Breast epithelium (tissue), 4 donors: ENCODE measurements at regions not wholly inside any gene's neighbourhood (a gene's known extent, or its start where the extent isn't known, plus 50 kb on each side); places are given as distances from the start of the nearest gene placed in this dataset.

Experiments
- DNase-seq, 2 donors: peaks; one replicate each; pipeline ENCODE4 v3.0.0-alpha.2; 2019; ENCODE audit warnings: low spot score in 2 of 2
- H3K27ac ChIP-seq, 2 donors: fragments of 200-600 bp; sonication (generic) in 1 of 2; one replicate each; pipeline ENCODE4 v1.5.1; 2016 to 2019; ENCODE audit warnings: mild to moderate bottlenecking in 1 of 2
- H3K27me3 ChIP-seq, 2 donors: fragments of 200-600 bp; sonication (generic) in 1 of 2; one replicate each; pipeline versions ENCODE4 v1.5.1 to v1.6.0; 2017 to 2019; ENCODE audit warnings: control low read depth in 1 of 2, mild to moderate bottlenecking in 1 of 2
- H3K36me3 ChIP-seq: fragments of 200-600 bp; one replicate; pipeline ENCODE4 v1.5.1; 2019
- H3K4me1 ChIP-seq, 2 donors: fragments of 200-600 bp; sonication (generic); one replicate each; pipeline ENCODE4 v1.5.1; 2016 to 2019; ENCODE audit warnings: control low read depth in 1 of 2
- H3K4me3 ChIP-seq, 3 donors: fragments of 200-600 bp; sonication (generic); 1 replicate in 2 of 3; 2 replicates in 1 of 3; pipeline ENCODE4 v1.5.1; 2016 to 2019; ENCODE audit warnings: mild to moderate bottlenecking in 3 of 3, moderate library complexity in 2 of 3
- H3K9me3 ChIP-seq, 2 donors: fragments of 200-600 bp; sonication (generic) in 1 of 2; one replicate each; pipeline ENCODE4 v1.5.1; 2016 to 2019; ENCODE audit warnings: control low read depth in 1 of 2
- POLR2A ChIP-seq: fragments of 450-650 bp; IDR thresholded peaks from one replicate; pipeline ENCODE4 v1.6.1; 2016; ENCODE audit warnings: antibody characterized with exemption, mild to moderate bottlenecking, moderate library complexity
- POLR2AphosphoS5 ChIP-seq, 3 donors: sonication (generic); formaldehyde crosslinking; IDR thresholded peaks; one replicate each; pipeline ENCODE4 v1.6.1; 2017; ENCODE audit warnings: antibody characterized with exemption in 3 of 3
- intact Hi-C: fragments of 100-400 bp; cut with DNase I; formaldehyde crosslinking; loops from one replicate; pipeline ENCODE4 v1.15.1; 2023; ENCODE audit warnings: low total_unique reads
- TF ChIP-seq, protein P1 (sequence below), 3 donors: fragments of 450-650 bp; IDR thresholded peaks; one replicate each; pipeline ENCODE4 v1.5.1; 2016 to 2017; ENCODE audit warnings: antibody characterized with exemption in 3 of 3, mild to moderate bottlenecking in 3 of 3, moderate library complexity in 3 of 3

DNA sequence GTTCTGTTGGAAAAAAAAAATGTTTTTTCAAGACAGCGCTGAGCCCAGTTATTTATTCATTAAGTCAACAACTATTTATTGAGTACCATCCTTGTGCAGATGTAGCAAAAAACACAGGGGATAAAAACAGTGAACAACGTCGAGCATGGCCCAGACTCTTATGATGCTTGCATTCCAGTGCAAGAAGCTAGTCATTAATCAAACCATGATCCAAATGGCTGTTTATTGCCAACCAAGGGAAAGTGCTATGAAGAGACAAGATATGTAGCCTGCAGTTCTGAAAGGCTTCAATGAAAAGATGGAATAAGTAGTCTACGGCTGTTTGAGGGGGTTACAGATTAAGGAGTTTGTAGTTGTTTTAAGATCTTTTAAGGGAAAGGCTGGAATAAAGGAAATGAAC lies 262.3 kb downstream of the NEBL start:
- no peak for TF ChIP-seq POLR2AphosphoS5 (IDR thresholded peaks at IDR 0.05)
- TF ChIP-seq, protein P1, sequence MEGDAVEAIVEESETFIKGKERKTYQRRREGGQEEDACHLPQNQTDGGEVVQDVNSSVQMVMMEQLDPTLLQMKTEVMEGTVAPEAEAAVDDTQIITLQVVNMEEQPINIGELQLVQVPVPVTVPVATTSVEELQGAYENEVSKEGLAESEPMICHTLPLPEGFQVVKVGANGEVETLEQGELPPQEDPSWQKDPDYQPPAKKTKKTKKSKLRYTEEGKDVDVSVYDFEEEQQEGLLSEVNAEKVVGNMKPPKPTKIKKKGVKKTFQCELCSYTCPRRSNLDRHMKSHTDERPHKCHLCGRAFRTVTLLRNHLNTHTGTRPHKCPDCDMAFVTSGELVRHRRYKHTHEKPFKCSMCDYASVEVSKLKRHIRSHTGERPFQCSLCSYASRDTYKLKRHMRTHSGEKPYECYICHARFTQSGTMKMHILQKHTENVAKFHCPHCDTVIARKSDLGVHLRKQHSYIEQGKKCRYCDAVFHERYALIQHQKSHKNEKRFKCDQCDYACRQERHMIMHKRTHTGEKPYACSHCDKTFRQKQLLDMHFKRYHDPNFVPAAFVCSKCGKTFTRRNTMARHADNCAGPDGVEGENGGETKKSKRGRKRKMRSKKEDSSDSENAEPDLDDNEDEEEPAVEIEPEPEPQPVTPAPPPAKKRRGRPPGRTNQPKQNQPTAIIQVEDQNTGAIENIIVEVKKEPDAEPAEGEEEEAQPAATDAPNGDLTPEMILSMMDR (IDR thresholded peaks at IDR 0.05): no peak
- H3K27me3 ChIP-seq: no peaks in the 10 kb centered on the region
- no peak overlapping the region for H3K27ac ChIP-seq
- no peaks in the 10 kb centered on the region for H3K4me1 ChIP-seq
- intact Hi-C loops: no loop called here
- H3K4me3 ChIP-seq: no peak overlapping the region
- no peaks in the 10 kb centered on the region for H3K9me3 ChIP-seq
- H3K36me3 ChIP-seq: no peaks in the 10 kb centered on the region
- no peak for DNase-seq

DNA sequence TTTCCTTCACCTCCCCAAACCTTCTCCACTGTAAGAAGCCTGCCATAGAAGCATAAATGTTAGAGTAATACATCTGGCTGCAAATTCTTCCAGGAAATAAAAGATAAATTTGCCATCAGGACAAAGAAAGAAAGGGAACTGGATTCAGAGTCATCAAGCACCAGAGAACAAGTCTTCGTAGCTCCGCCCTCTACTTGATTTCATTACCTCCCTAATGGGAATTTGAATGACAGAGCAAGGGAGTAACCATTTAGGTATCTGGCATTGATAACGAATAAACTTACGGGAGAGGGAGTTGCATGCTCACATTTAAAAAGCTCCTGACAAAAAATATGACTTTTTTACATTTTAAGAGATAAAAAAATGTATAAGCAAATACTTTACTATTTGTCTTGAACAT lies 263.4 kb downstream of the NEBL start:
- no peaks in the 10 kb centered on the region for H3K36me3 ChIP-seq
- H3K27ac ChIP-seq: no peak overlapping the region
- H3K4me3 ChIP-seq: no peak overlapping the region
- H3K4me1 ChIP-seq: no peaks in the 10 kb centered on the region
- TF ChIP-seq POLR2A (no peak), POLR2AphosphoS5 (IDR thresholded peaks at IDR 0.05) (no peak)
- TF ChIP-seq, protein P1 (IDR thresholded peaks at IDR 0.05): no peak
- DNase-seq: no peak
- no peaks in the 10 kb centered on the region for H3K27me3 ChIP-seq
- H3K9me3 ChIP-seq: no peaks in the 10 kb centered on the region
- intact Hi-C loops: no loop called here

DNA sequence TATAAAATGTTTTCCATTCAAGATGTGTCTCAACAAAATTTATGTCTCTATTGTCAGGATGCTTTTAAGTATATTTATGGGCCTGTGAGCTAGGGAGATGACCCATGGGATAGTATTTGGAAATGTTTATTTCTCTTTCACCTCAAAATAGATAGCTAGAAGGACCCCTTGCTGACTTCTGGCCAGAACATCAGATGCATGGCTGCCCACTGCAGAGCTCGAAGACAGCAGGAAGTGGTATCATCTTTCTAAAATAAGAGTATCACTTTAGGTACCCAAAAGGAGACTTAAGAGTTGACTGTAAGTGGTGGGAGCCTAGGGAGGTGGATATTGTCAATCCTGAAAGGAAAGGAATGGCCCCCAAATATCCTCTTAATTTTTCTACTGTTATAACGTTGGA lies 264.4 kb downstream of the NEBL start:
- intact Hi-C loops: no loop called here
- no peak for TF ChIP-seq POLR2AphosphoS5 (IDR thresholded peaks at IDR 0.05)
- TF ChIP-seq POLR2A: no peak
- TF ChIP-seq, protein P1 (IDR thresholded peaks at IDR 0.05): no peak
- Histone ChIP-seq H3K9me3 (no peaks in the 10 kb centered on the region), H3K36me3 (no peaks in the 10 kb centered on the region), H3K4me3 (no peak overlapping the region), H3K4me1 (no peaks in the 10 kb centered on the region), H3K27me3 (no peaks in the 10 kb centered on the region), H3K27ac (no peak overlapping the region)
- DNase-seq: no peak

DNA sequence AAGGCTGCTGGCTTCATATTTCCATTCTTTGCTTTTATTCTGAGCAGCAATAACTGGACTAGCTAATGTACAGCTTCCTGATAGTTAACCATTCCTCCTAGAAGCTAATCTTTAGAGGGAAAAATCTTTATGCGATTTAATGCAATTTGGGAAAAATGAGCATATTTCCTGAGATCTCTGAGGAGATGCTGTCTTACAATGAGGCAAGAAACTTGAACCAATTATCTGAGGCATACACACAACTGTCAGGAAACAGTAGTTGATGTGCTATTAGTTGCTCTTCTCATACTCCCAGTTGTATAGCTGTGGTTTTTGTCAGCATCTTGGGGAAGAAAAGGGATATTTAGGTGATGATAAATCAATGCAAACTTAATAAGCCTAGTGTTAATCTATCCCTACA lies 265.9 kb downstream of the NEBL start:
- intact Hi-C loops: no loop called here

DNA sequence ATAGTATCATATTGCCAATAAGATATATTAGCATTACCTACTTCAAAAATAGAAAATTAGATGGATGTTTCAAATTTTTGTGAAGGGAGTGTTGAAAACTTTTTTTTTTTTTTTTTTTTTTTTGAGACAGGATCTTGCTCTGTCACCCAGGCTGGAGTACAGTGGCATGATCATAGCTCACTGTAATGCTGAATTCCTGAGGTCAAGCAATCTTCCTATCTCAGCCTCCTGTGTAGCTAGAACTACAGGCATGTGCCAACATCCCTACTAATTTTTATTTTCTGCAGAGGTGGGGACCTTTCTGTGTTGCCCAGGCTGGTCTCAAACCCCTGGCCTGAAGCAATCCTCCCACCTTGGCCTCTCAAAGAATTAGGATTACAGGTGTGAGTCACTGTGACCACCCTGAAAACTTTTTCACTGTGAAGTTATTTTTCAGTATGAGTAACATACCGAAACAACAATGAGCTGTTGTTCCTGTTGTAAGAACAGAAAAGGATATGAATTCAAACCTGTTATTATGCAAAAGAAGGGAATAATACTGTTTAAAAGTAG lies 266.9 kb downstream of the NEBL start:
- no peak for TF ChIP-seq POLR2AphosphoS5 (IDR thresholded peaks at IDR 0.05)
- no peak for TF ChIP-seq POLR2A
- TF ChIP-seq, protein P1 (IDR thresholded peaks at IDR 0.05): no peak
- Histone ChIP-seq H3K9me3 (no peaks in the 10 kb centered on the region), H3K4me3 (no peak overlapping the region), H3K27me3 (no peaks in the 10 kb centered on the region), H3K27ac (no peak overlapping the region), H3K4me1 (no peaks in the 10 kb centered on the region), H3K36me3 (no peaks in the 10 kb centered on the region)
- intact Hi-C loops: no loop called here
- no peak for DNase-seq

More for the DNA sequence above, 265.9 kb downstream of the NEBL start:
- Histone ChIP-seq H3K4me1 (no peaks in the 10 kb centered on the region), H3K4me3 (no peak overlapping the region), H3K27me3 (no peaks in the 10 kb centered on the region), H3K27ac (no peak overlapping the region), H3K36me3 (no peaks in the 10 kb centered on the region), H3K9me3 (no peaks in the 10 kb centered on the region)
- DNase-seq: no peak
- TF ChIP-seq POLR2AphosphoS5 (IDR thresholded peaks at IDR 0.05) (no peak), POLR2A (no peak)
- TF ChIP-seq, protein P1 (IDR thresholded peaks at IDR 0.05): no peak
